ENCODE measurements at regions not wholly inside any gene's neighbourhood (a gene's known extent, or its start where the extent isn't known, plus 50 kb on each side); places are given as distances from the start of the nearest gene placed in this dataset.

GRCh38 chr2:104784264-104784663 is 69.7 kb upstream of the POU3F3 start:
- Histone ChIP-seq H3K27me3 (ENCODE audit: control insufficient read depth, insufficient read depth, low read length) (no peaks in the 10 kb centered on the region), H3K36me3 (ENCODE audit: control insufficient read depth, insufficient read depth, low read length) (no peaks in the 10 kb centered on the region), H3K4me3 (ENCODE audit: low read depth, low read length) (no peak overlapping the region)
- DNase-seq (ENCODE audit: low read depth) = no peak
- TF ChIP-seq, protein P1, sequence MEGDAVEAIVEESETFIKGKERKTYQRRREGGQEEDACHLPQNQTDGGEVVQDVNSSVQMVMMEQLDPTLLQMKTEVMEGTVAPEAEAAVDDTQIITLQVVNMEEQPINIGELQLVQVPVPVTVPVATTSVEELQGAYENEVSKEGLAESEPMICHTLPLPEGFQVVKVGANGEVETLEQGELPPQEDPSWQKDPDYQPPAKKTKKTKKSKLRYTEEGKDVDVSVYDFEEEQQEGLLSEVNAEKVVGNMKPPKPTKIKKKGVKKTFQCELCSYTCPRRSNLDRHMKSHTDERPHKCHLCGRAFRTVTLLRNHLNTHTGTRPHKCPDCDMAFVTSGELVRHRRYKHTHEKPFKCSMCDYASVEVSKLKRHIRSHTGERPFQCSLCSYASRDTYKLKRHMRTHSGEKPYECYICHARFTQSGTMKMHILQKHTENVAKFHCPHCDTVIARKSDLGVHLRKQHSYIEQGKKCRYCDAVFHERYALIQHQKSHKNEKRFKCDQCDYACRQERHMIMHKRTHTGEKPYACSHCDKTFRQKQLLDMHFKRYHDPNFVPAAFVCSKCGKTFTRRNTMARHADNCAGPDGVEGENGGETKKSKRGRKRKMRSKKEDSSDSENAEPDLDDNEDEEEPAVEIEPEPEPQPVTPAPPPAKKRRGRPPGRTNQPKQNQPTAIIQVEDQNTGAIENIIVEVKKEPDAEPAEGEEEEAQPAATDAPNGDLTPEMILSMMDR (IDR thresholded peaks at IDR 0.05; ENCODE audit: insufficient read depth, low read length, poor library complexity, severe bottlenecking) = no peak

- Histone ChIP-seq H3K27me3 (ENCODE audit: control insufficient read depth, insufficient read depth, low read length) (no peaks in the 10 kb centered on the region), H3K4me3 (ENCODE audit: low read depth, low read length) (no peak overlapping the region), H3K36me3 (ENCODE audit: control insufficient read depth, insufficient read depth, low read length) (no peaks in the 10 kb centered on the region)
- TF ChIP-seq, protein P1 (IDR thresholded peaks at IDR 0.05; ENCODE audit: insufficient read depth, low read length, poor library complexity, severe bottlenecking) = no peak
- DNase-seq (ENCODE audit: low read depth) = no peak
Measured at GRCh38 chr2:104786204-104786603, 67.7 kb upstream of the POU3F3 start.

GRCh38 chr2:104786821-104787220 is 67.1 kb upstream of the POU3F3 start:
- TF ChIP-seq, protein P1 (IDR thresholded peaks at IDR 0.05; ENCODE audit: insufficient read depth, low read length, poor library complexity, severe bottlenecking) = no peak

GRCh38 chr2:104787298-104788065 is 66.4 kb upstream of the POU3F3 start:
- TF ChIP-seq, protein P1 (IDR thresholded peaks at IDR 0.05; ENCODE audit: insufficient read depth, low read length, poor library complexity, severe bottlenecking) = no peak

More at GRCh38 chr2:104786821-104787220, 67.1 kb upstream of the POU3F3 start:
- no peak for DNase-seq (ENCODE audit: low read depth)
- H3K4me3 ChIP-seq (ENCODE audit: low read depth, low read length) = no peak overlapping the region
- H3K27me3 ChIP-seq (ENCODE audit: control insufficient read depth, insufficient read depth, low read length) = no peaks in the 10 kb centered on the region
- no peaks in the 10 kb centered on the region for H3K36me3 ChIP-seq (ENCODE audit: control insufficient read depth, insufficient read depth, low read length)

GRCh38 chr2:104788742-104789455 is 65.0 kb upstream of the POU3F3 start:
- no peak overlapping the region for H3K4me3 ChIP-seq (ENCODE audit: low read depth, low read length)
- no peaks in the 10 kb centered on the region for H3K27me3 ChIP-seq (ENCODE audit: control insufficient read depth, insufficient read depth, low read length)
- no peak for DNase-seq (ENCODE audit: low read depth)
- H3K36me3 ChIP-seq (ENCODE audit: control insufficient read depth, insufficient read depth, low read length) = no peaks in the 10 kb centered on the region
- TF ChIP-seq, protein P1 (IDR thresholded peaks at IDR 0.05; ENCODE audit: insufficient read depth, low read length, poor library complexity, severe bottlenecking) = no peak

More at GRCh38 chr2:104787298-104788065, 66.4 kb upstream of the POU3F3 start:
- H3K27me3 ChIP-seq (ENCODE audit: control insufficient read depth, insufficient read depth, low read length) = no peaks in the 10 kb centered on the region
- no peak for DNase-seq (ENCODE audit: low read depth)
- H3K4me3 ChIP-seq (ENCODE audit: low read depth, low read length) = no peak overlapping the region
- H3K36me3 ChIP-seq (ENCODE audit: control insufficient read depth, insufficient read depth, low read length) = no peaks in the 10 kb centered on the region
